OCI-LY1 (cell line): ENCODE measurements at regions not wholly inside any gene's neighbourhood (a gene's known extent, or its start where the extent isn't known, plus 50 kb on each side); places are given as distances from the start of the nearest gene placed in this dataset.

ENCODE experiments used
- H2AFZ ChIP-seq: fragments of 200-600 bp; sonication (generic), shearing (Covaris generic); 2 replicates; pipeline ENCODE4 v1.6.0; 2014; ENCODE audit warnings: antibody characterized with exemption, mild to moderate bottlenecking, low read length
- H3F3A ChIP-seq: fragments of 200-600 bp; sonication (generic), shearing (Covaris generic); 2 replicates; pipeline ENCODE4 v1.6.0; 2014; ENCODE audit warnings: mild to moderate bottlenecking, antibody characterized with exemption, low read length, moderate library complexity; ENCODE audit not compliant: insufficient read depth
- H3K27ac ChIP-seq: fragments of 200-600 bp; sonication (generic); 2 replicates; pipeline ENCODE4 v1.5.1; 2014; ENCODE audit warnings: low read length, mixed run types, mild to moderate bottlenecking, low read depth; ENCODE audit not compliant: poor library complexity, severe bottlenecking
- H3K27me3 ChIP-seq: fragments of 200-600 bp; sonication (generic); 2 replicates; pipeline ENCODE4 v1.6.0; 2014; ENCODE audit warnings: antibody characterized with exemption, mild to moderate bottlenecking, low read length, moderate library complexity; ENCODE audit not compliant: insufficient read depth
- H3K36me3 ChIP-seq: fragments of 200-600 bp; sonication (generic); 2 replicates; pipeline ENCODE4 v1.6.1; 2014; ENCODE audit warnings: mild to moderate bottlenecking, antibody characterized with exemption, low read length, moderate library complexity, mixed read lengths; ENCODE audit not compliant: insufficient read depth
- H3K4me1 ChIP-seq: fragments of 200-600 bp; sonication (generic); 2 replicates; pipeline ENCODE4 v1.5.1; 2014; ENCODE audit warnings: mild to moderate bottlenecking, low read length, moderate library complexity; ENCODE audit not compliant: insufficient read depth, severe bottlenecking
- H3K4me2 ChIP-seq: fragments of 200-600 bp; sonication (generic), shearing (Covaris generic); 2 replicates; pipeline ENCODE4 v1.6.1; 2014; ENCODE audit warnings: low read length
- H3K4me3 ChIP-seq: fragments of 200-600 bp; sonication (generic); 2 replicates; pipeline ENCODE4 v1.5.1; 2014; ENCODE audit warnings: low read length, low read depth, mild to moderate bottlenecking, mixed read lengths; ENCODE audit not compliant: poor library complexity, severe bottlenecking
- H3K79me2 ChIP-seq: fragments of 200-600 bp; shearing (Covaris generic); 2 replicates; pipeline ENCODE4 v1.6.1; 2016; ENCODE audit warnings: mixed run types, low read length, mixed read lengths; ENCODE audit not compliant: insufficient read depth
- H3K9ac ChIP-seq: fragments of 200-600 bp; sonication (generic), shearing (Covaris generic); 2 replicates; pipeline ENCODE4 v1.6.1; 2014; ENCODE audit warnings: mild to moderate bottlenecking, low read length, mixed read lengths
- H3K9me2 ChIP-seq: fragments of 200-600 bp; sonication (generic), shearing (Covaris generic); 2 replicates; pipeline ENCODE4 v1.6.1; 2014; ENCODE audit warnings: low read depth, mild to moderate bottlenecking, low read length, mixed read lengths
- H3K9me3 ChIP-seq: fragments of 200-600 bp; shearing (Covaris generic); 2 replicates; pipeline ENCODE4 v1.6.1; 2014; ENCODE audit warnings: low read length, mixed read lengths
- H4K20me1 ChIP-seq: fragments of 200-600 bp; sonication (generic), shearing (Covaris generic); 2 replicates; pipeline ENCODE4 v1.6.0; 2016; ENCODE audit warnings: mild to moderate bottlenecking, low read length; ENCODE audit not compliant: insufficient read depth
- CTCF ChIP-seq: fragments of 200-600 bp; sonication (generic), shearing (Covaris generic); IDR thresholded peaks from 2 replicates; pipeline ENCODE4 v1.5.1; 2017; ENCODE audit warnings: mild to moderate bottlenecking, antibody characterized with exemption, low read length, moderate library complexity, mixed read lengths
- EZH2 ChIP-seq: fragments of 200-600 bp; sonication (generic), shearing (Covaris generic); IDR thresholded peaks from 2 replicates; pipeline ENCODE4 v1.8.0; 2017; ENCODE audit warnings: borderline replicate concordance, mixed run types, mild to moderate bottlenecking, antibody characterized with exemption, low read length, moderate library complexity, mixed read lengths

DNA sequence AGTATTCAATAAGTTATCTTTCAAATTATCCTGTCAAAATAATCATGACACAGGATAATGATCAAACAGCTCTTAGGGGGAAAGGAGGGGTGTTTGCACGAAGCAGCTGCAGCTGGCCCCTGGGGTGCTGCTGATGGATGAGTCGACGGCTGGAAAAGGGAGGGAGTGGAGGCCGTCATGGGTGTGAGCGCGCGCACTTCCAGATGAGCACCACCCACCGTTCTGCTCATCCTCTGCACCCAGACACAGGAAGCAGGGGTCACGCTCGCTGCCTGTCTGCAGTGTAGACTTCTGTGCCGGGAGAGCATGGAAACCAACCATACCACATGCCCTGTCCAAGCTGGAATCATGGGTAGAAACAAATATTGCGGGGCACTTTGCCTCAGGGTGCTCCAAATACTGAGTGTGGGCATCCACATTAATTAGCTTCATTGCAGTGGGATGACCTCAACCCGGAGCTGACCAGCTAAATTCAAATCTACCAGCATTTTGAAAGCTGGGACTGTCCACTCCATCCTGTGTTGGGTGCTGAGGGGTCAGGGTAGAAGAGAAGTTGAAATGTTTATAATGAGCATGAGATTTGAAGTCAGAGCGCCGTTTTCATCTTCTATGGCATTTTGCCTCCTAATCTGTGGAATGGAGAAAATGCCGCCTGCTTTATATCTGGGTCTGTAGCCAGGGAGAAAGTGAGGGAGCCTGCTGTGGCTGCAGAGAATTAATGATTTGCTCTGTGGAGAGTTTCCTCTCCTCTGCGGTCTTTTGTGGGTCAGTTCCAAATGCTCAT lies 802.4 kb downstream of the TBC1D22A start:
- TF ChIP-seq CTCF (no peak), EZH2 (no peak)
- Histone ChIP-seq H3K36me3 (no peaks in the 10 kb centered on the region), H3K27ac (no peak overlapping the region), H2AFZ (no peak overlapping the region), H3K79me2 (no peaks in the 10 kb centered on the region), H3K27me3 (no peaks in the 10 kb centered on the region), H3K9ac (no peak overlapping the region), H3K4me1 (no peaks in the 10 kb centered on the region), H3K9me3 (no peaks in the 10 kb centered on the region), H4K20me1 (no peaks in the 10 kb centered on the region), H3K4me3 (no peak overlapping the region), H3F3A (no peaks in the 10 kb centered on the region), H3K9me2 (no peaks in the 10 kb centered on the region), H3K4me2 (no peak overlapping the region)

- Histone ChIP-seq H3K9ac (no peak overlapping the region), H3F3A (no peaks in the 10 kb centered on the region), H3K27me3 (no peaks in the 10 kb centered on the region), H3K36me3 (no peaks in the 10 kb centered on the region), H3K4me2 (no peak overlapping the region), H4K20me1 (no peaks in the 10 kb centered on the region), H3K27ac (no peak overlapping the region), H3K9me2 (no peaks in the 10 kb centered on the region), H3K4me1 (no peaks in the 10 kb centered on the region), H2AFZ (no peak overlapping the region), H3K79me2 (no peaks in the 10 kb centered on the region), H3K9me3 (no peaks in the 10 kb centered on the region), H3K4me3 (no peak overlapping the region)
- TF ChIP-seq EZH2 (no peak), CTCF (no peak)
Measured at GRCh38 chr22:47564158-47564450, 801.7 kb downstream of the TBC1D22A start.

DNA sequence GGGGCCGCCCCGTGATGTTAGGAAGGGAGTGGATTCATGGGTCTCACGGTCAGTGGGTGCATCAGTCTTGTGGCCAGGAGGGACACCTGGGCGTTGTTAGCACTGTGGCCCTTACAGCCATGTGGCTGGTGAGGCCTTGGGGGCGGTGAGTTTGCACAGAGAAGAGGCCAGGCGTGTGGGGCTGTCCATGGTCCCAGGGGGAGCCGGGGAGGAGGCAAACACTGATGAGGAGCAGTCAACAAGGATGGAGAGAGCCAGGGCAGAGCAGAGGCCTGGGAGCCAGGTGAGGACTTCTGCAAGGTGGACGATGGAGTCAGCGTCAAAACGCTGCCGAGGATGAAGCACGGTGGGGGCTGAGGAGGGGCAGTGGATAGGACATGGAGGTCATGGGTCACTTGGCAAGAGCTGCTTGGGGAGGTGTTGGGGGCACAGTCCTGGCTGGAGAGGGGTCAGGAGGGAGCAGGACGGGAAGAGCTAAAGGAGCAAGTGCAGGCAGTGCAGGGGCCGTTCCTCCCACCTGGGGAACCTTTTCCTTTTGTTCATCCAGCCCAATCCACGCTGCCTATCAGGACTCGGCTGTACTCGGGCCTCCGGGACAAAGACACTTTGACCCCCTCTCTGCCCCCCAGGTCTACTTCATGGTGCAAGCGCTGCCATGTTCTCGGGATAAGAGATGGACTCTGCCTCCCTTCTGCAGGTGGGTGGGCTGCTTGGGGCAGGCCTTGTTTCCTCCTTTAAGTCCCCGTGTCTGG lies 801.1 kb downstream of the TBC1D22A start:
- Histone ChIP-seq H3K79me2 (no peaks in the 10 kb centered on the region), H3K4me3 (no peak overlapping the region), H3K36me3 (no peaks in the 10 kb centered on the region), H3K27me3 (no peaks in the 10 kb centered on the region), H3K4me1 (no peaks in the 10 kb centered on the region), H3K9ac (no peak overlapping the region), H3K4me2 (no peak overlapping the region), H2AFZ (no peak overlapping the region), H3K9me2 (no peaks in the 10 kb centered on the region), H3K9me3 (no peaks in the 10 kb centered on the region), H3F3A (no peaks in the 10 kb centered on the region), H4K20me1 (no peaks in the 10 kb centered on the region), H3K27ac (no peak overlapping the region)
- TF ChIP-seq CTCF (no peak), EZH2 (no peak)
